ENCODE measurements at regions not wholly inside any gene's neighbourhood (a gene's known extent, or its start where the extent isn't known, plus 50 kb on each side); places are given as distances from the start of the nearest gene placed in this dataset.
A peak's percentile ranks its signal among the peaks of the same experiment; 100 is the strongest.

- TF ChIP-seq CTCF (IDR thresholded peaks at IDR 0.05) = no peak
- TF ChIP-seq POLR2A (IDR thresholded peaks at IDR 0.05) = no peak
- WGBS, 2 donors = 81 to 87% methylated on average over 5 of the region's 5 CpGs
- H3K9me3 ChIP-seq = no peaks in the 10 kb centered on the region
- no peak for DNase-seq
- no peaks in the 10 kb centered on the region for H3K36me3 ChIP-seq
- intact Hi-C loops (cut with DNase I) = no loop called here
- H3K27me3 ChIP-seq = no peaks in the 10 kb centered on the region
- H3K4me3 ChIP-seq (replicated peaks in 1 of 3) = no peak overlapping the region
- H3K4me1 ChIP-seq = no peaks in the 10 kb centered on the region
- no peak overlapping the region for H3K27ac ChIP-seq
These were observed 104.8 kb upstream of the SLC44A3 start for GRCh38 chr1:94715321-94715720.

- no peaks in the 10 kb centered on the region for H3K27me3 ChIP-seq
- H3K4me3 ChIP-seq (replicated peaks in 1 of 3) = no peak overlapping the region
- no peak overlapping the region for H3K27ac ChIP-seq
- H3K4me1 ChIP-seq = no peaks in the 10 kb centered on the region
- WGBS, 2 donors = 94 to 95% methylated on average over 4 of the region's 4 CpGs
- H3K36me3 ChIP-seq = no peaks in the 10 kb centered on the region
- H3K9me3 ChIP-seq = no peaks in the 10 kb centered on the region
- intact Hi-C loops (cut with DNase I) = no loop called here
- DNase-seq = no peak
- TF ChIP-seq POLR2A (IDR thresholded peaks at IDR 0.05) (no peak), CTCF (IDR thresholded peaks at IDR 0.05) (no peak)
These were observed 105.6 kb upstream of the SLC44A3 start for GRCh38 chr1:94714552-94714951.

GRCh38 chr1:94714152-94714551 is 106.0 kb upstream of the SLC44A3 start:
- TF ChIP-seq POLR2A (IDR thresholded peaks at IDR 0.05) (no peak), CTCF (IDR thresholded peaks at IDR 0.05) (no peak)
- intact Hi-C loops (cut with DNase I) = no loop called here
- Histone ChIP-seq H3K27ac (no peak overlapping the region), H3K4me1 (no peaks in the 10 kb centered on the region), H3K9me3 (no peaks in the 10 kb centered on the region), H3K27me3 (no peaks in the 10 kb centered on the region), H3K36me3 (no peaks in the 10 kb centered on the region), H3K4me3 (replicated peaks in 1 of 3) (no peak overlapping the region)
- WGBS, 2 donors = 94 to 98% methylated on average over 5 of the region's 5 CpGs
- no peak for DNase-seq

GRCh38 chr1:94713472-94714141 is 106.5 kb upstream of the SLC44A3 start:
- TF ChIP-seq CTCF (IDR thresholded peaks at IDR 0.05) (no peak), POLR2A (IDR thresholded peaks at IDR 0.05) (no peak)
- intact Hi-C loops (cut with DNase I) = no loop called here
- Histone ChIP-seq H3K36me3 (no peaks in the 10 kb centered on the region), H3K9me3 (no peaks in the 10 kb centered on the region), H3K27ac (no peak overlapping the region), H3K4me1 (no peaks in the 10 kb centered on the region), H3K4me3 (replicated peaks in 1 of 3) (no peak overlapping the region), H3K27me3 (no peaks in the 10 kb centered on the region)
- peak; percentile 39 to 43 for DNase-seq
- 62 to 65% methylated on average over 7 of the region's 7 CpGs for WGBS, 2 donors

- Histone ChIP-seq H3K27ac (no peak overlapping the region), H3K4me1 (peaks cover 0 to 4% of the 10 kb centered on the region in 2 donors), H3K9me3 (no peaks in the 10 kb centered on the region), H3K4me3 (replicated peaks in 1 of 3) (no peak overlapping the region), H3K27me3 (no peaks in the 10 kb centered on the region), H3K36me3 (no peaks in the 10 kb centered on the region)
- no peak for TF ChIP-seq POLR2A (IDR thresholded peaks at IDR 0.05)
- TF ChIP-seq CTCF (IDR thresholded peaks at IDR 0.05) = no peak
- whole genome bisulfite sequencing, 2 donors = 76% methylated on average over 8 of the region's 8 CpGs
- intact Hi-C loops (cut with DNase I) = no loop called here
- no peak for DNase-seq
These were observed 110.1 kb upstream of the SLC44A3 start for GRCh38 chr1:94709891-94710581.

Measured in thyroid gland (tissue), 4 donors.